GM12864 (cell line): ENCODE measurements at regions not wholly inside any gene's neighbourhood (a gene's known extent, or its start where the extent isn't known, plus 50 kb on each side); places are given as distances from the start of the nearest gene placed in this dataset.

Experiments used
- DNase-seq: peaks from one replicate; pipeline ENCODE4 v3.0.0-alpha.2; 2011; ENCODE audit warnings: low read depth
- H3K4me3 ChIP-seq: 2 replicates; pipeline ENCODE4 v1.5.1; 2011; ENCODE audit warnings: mild to moderate bottlenecking, low read depth, low read length, control low read depth
- TF ChIP-seq, protein P1 (sequence below): IDR thresholded peaks from 2 replicates; pipeline ENCODE4 v1.5.1; 2011; ENCODE audit warnings: low read depth, mild to moderate bottlenecking, moderate library complexity, low read length, control low read depth, inconsistent platforms; ENCODE audit errors: missing control alignments

DNA sequence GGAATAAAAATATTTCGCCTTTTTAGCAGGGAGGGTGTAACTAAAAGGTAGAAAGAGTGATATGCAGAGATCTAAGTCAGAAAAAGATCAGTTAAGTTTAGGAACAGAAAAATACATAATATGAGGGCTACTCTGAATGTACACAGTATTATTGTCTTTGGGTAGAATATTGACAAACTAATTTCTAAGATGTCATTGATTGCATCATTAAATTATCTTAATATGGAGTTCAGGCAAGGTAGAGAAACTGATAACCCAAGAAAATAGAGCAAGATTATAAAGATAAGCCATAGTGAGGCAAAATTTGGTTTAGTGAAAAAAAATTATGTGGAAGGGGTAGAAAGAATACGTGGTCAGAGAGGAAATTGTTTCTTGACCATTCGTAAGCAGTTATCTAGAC, 629.0 kb upstream of the NXPH2 start:
- no peak for DNase-seq
- TF ChIP-seq, protein P1, sequence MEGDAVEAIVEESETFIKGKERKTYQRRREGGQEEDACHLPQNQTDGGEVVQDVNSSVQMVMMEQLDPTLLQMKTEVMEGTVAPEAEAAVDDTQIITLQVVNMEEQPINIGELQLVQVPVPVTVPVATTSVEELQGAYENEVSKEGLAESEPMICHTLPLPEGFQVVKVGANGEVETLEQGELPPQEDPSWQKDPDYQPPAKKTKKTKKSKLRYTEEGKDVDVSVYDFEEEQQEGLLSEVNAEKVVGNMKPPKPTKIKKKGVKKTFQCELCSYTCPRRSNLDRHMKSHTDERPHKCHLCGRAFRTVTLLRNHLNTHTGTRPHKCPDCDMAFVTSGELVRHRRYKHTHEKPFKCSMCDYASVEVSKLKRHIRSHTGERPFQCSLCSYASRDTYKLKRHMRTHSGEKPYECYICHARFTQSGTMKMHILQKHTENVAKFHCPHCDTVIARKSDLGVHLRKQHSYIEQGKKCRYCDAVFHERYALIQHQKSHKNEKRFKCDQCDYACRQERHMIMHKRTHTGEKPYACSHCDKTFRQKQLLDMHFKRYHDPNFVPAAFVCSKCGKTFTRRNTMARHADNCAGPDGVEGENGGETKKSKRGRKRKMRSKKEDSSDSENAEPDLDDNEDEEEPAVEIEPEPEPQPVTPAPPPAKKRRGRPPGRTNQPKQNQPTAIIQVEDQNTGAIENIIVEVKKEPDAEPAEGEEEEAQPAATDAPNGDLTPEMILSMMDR, result no peak
- H3K4me3 ChIP-seq, result no peak overlapping the region

DNA sequence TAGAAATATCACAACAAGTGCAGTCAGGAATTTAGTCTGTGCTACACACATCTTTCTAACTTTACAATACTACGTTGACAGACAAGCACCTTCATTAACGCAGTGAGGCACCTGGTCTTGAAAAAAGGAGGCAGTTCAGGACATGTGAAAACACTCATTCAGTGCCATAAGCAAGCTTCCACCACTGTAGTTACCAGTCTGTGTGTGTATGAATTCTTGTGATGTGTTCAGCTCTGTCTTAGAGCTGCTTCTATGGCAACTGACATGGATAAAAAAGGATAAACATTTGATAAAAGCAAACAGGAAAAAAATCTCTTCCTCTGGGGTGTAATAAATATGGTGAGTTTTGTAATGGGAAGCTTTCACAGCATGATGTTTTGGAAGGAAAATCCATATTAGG, 623.8 kb upstream of the NXPH2 start:
- DNase-seq, result no peak
- TF ChIP-seq, protein P1, result no peak
- H3K4me3 ChIP-seq, result no peak overlapping the region

DNA sequence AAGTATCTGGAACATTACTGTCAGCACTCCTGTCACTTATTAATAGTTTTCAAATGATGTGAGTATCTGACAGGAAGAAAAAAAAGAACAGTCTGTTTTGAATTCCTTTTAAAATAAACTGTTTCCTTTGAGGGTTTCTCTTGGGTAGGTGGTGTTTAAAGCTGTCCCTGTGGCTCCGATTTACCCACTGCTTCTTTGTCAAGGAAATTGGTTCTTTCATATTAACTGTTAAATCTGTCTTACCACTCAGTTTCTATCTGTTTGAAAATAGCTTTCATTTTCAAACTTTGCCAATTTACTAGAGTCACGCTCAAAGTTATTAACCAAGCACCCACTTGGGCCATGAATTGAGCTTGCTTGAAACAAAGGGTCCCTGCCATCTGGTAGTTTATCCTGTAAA, 614.6 kb upstream of the NXPH2 start:
- DNase-seq, result no peak
- TF ChIP-seq, protein P1, result no peak
- no peak overlapping the region for H3K4me3 ChIP-seq

DNA sequence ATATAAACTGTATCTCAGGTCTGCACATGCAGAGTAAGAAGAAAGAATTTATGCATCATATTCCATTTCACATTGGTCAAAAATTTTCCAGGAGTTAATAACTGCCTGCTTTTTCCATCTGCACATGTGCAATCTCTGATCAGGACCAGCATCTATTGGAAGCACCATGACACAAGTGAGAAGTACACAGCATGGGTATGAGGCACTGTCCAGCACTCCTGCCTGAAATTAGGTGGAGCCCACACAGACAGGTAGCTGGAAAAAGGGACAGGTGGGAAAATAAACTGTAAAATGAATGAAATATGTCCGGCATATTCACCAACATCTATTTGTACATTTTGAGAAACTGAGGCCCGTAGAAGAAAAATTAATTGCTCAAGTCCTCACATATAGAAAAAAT, 609.2 kb upstream of the NXPH2 start:
- TF ChIP-seq, protein P1, result no peak
- H3K4me3 ChIP-seq, result no peak overlapping the region

DNA sequence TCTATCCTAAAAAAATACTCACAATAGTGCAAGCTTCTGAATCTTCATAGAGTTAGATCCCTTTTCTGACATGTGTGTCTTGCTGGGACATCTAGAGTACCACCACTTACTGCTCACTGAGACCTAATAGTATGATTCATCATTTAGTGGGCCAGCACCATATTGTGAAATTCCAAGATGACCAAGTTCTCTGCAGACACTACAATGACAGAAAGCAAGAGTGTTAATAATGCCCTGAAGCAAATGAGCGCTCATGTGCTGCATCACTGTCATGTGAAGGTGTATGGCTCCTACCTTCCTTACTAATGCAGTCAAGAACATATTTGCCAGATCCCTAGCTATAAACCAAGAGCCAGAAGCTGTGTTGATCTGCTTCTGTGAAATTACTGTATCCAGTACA, 606.2 kb upstream of the NXPH2 start:
- no peak overlapping the region for H3K4me3 ChIP-seq
- no peak for DNase-seq
- TF ChIP-seq, protein P1, result no peak

More for the DNA sequence above, 609.2 kb upstream of the NXPH2 start:
- no peak for DNase-seq

DNA sequence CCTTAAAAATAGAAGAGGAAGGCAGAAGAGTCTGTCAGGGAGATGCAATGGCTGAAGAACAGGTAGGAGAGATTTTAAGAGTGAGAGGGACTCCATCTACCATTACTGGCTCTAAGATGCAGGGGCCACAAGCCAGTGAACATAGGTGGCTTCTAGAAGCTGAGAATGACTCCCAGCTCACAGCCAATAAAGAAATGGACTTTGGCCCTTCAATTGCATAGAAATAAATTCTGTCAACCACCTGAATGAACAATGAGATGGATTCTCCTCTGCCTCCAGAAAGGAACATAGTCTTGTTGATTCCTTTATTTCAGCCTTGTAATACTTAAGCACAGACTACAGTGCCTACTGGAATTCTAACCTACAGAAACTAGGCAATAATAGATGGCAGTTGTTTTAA, 603.3 kb upstream of the NXPH2 start:
- no peak overlapping the region for H3K4me3 ChIP-seq
- DNase-seq, result no peak
- TF ChIP-seq, protein P1, result no peak

DNA sequence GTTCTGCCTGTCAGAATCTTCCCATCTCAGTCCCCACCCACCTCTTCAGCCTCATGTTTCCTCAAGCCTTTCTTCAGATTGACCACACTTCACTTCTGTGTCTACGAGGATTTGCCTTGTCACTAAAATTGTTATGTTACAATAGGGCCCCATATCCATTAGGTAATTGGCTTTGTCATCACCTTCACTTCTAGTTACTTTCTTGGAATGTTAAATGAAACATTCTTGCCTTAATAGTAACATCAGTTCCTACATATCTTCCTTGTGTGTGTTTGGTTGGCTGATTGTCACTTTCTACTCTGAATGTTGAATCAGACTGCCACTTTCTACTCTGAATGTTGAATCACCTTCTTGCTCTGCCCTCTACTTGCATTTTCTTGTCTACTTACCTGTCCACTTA, 599.9 kb upstream of the NXPH2 start:
- no peak for DNase-seq
- H3K4me3 ChIP-seq, result no peak overlapping the region
- TF ChIP-seq, protein P1, result no peak
